ENCODE measurements at regions not wholly inside any gene's neighbourhood (a gene's known extent, or its start where the extent isn't known, plus 50 kb on each side); places are given as distances from the start of the nearest gene placed in this dataset.
"Not testable (repeated sequence)": the region's sequence is repeated elsewhere in the genome, so short reads cannot be mapped to it uniquely, and the experiment has no call there.

DNA sequence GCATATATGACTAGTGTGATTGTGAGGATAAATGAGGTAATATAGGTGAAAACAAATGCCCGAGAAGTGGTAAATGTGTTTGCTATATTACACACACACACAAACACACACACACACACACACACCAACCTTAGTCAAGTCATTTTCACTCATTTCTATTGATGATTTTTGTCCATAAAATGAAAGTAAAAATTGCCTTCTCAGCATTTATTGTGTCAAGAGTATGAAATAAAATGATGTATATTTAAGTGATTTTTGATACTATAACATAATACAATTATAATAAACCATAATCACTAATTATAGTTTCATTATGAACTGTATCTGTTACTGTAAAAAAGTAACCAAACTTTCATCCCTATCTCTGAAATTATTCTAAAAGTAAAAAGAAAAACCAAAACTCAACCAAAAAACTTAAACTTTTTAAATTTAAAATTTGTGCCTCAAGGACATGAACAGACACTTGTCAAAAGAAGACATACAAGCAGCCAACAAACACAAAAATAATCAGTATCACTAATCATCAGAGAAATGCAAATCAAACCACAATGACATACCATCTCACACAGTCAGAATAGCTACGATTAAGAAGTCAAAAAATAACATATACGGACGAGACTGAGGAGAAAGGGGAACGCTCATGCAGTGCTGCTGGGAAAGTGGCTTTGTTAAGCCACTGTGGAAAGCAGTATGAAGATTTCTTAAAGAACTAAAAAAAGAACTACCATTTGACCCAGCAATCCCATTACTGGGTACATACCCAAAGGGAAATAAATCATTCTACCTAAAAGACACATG is 601.0 kb downstream of the TMA16 start:
- DNase-seq (ENCODE audit: low spot score) = no peak
- TF ChIP-seq, protein P1, sequence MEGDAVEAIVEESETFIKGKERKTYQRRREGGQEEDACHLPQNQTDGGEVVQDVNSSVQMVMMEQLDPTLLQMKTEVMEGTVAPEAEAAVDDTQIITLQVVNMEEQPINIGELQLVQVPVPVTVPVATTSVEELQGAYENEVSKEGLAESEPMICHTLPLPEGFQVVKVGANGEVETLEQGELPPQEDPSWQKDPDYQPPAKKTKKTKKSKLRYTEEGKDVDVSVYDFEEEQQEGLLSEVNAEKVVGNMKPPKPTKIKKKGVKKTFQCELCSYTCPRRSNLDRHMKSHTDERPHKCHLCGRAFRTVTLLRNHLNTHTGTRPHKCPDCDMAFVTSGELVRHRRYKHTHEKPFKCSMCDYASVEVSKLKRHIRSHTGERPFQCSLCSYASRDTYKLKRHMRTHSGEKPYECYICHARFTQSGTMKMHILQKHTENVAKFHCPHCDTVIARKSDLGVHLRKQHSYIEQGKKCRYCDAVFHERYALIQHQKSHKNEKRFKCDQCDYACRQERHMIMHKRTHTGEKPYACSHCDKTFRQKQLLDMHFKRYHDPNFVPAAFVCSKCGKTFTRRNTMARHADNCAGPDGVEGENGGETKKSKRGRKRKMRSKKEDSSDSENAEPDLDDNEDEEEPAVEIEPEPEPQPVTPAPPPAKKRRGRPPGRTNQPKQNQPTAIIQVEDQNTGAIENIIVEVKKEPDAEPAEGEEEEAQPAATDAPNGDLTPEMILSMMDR (IDR thresholded peaks at IDR 0.05) = no peak
- H3K36me3 ChIP-seq = no peaks in the 10 kb centered on the region
- no peaks in the 10 kb centered on the region for H3K4me1 ChIP-seq
- H3K9me3 ChIP-seq = no peaks in the 10 kb centered on the region
- H3K4me3 ChIP-seq = no peak overlapping the region
- no peak overlapping the region for H3K27ac ChIP-seq
- no peaks in the 10 kb centered on the region for H3K27me3 ChIP-seq

DNA sequence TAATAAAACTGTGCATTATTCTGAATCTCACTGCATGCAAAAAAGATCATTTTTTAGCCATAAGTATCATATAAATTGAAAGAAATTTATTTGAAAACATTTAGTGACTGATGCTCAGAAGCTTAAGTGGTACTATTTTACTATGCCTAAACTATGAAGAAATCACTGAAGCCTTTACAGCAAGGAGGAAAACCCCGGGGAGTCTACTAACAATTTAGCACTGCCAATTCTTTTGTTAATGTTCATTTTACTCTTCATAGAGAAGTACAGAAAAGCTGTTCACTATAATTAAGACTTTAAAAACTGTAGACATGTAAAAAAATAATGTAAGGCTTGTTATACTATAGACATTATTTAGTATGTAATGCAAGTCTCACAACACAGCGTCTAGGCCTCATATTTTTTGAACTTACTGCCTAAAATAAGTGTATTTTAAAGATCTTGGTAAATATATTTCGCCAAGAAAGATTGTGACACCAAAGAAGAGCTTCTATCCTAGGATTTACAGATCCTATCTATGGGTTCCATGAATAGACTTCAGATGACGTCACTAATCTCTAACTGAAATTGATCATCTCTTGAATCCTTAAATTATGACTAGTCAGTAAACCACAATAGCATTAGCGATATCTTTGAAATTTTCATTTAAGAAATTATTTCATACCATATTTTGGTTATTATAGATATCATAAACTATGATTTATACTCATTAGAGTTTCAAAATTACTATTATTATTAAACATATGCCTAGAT is 602.5 kb downstream of the TMA16 start:
- no peak overlapping the region for H3K4me3 ChIP-seq
- DNase-seq (ENCODE audit: low spot score) = no peak
- H3K27me3 ChIP-seq = no peaks in the 10 kb centered on the region
- no peaks in the 10 kb centered on the region for H3K36me3 ChIP-seq
- H3K9me3 ChIP-seq = no peaks in the 10 kb centered on the region
- H3K4me1 ChIP-seq = no peaks in the 10 kb centered on the region
- TF ChIP-seq, protein P1 (IDR thresholded peaks at IDR 0.05) = no peak
- H3K27ac ChIP-seq = no peak overlapping the region

DNA sequence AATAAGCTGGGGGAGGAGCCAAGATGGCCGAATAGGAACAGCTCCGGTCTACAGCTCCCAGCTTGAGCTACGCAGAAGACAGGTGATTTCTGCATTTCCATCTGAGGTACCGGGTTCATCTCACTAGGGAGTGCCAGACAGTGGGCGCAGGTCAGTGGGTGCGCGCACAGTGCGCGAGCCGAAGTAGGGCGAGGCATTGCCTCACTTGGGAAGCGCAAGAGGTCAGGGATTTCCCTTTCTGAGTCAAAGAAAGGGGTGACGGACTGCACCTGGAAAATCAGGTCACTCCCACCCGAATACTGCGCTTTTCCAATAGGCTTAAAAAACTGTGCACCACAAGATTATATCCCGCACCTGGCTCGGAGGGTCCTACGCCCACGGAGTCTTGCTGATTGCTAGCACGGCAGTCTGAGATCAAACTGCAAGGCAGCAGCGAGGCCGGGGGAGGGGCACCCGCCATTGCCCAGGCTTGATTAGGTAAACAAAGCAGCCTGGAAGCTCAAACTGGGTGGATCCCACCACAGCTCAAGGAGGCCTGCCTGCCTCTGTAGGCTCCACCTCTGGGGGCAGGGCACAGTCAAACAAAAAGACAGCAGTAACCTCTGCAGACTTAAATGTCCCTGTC is 606.4 kb downstream of the TMA16 start:
- not testable (repeated sequence) for H3K9me3 ChIP-seq; DNase-seq (ENCODE audit: low spot score); H3K4me1 ChIP-seq; H3K36me3 ChIP-seq; H3K27me3 ChIP-seq; H3K27ac ChIP-seq; H3K4me3 ChIP-seq

DNA sequence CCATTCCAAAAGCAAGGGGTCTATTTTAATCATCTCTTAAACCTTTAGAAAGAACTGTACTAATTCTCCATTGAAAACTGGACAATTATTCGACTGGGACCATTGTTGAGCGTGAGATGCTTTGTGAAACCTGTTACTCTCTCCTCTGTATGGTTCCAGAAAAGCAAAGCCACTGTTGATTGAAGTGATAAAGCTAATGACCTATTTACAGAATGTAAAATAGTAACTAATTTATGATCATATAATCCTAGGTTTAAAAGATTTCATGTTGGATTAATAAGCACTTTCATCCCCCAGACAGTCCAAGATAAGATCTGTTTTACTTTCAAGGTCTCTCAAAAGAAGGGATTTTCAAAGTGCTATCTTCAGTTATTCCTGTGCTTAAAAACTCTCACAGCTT is 614.5 kb downstream of the TMA16 start:
- Histone ChIP-seq H3K36me3 (no peaks in the 10 kb centered on the region), H3K27me3 (no peaks in the 10 kb centered on the region), H3K27ac (no peak overlapping the region), H3K4me1 (no peaks in the 10 kb centered on the region), H3K4me3 (no peak overlapping the region), H3K9me3 (no peaks in the 10 kb centered on the region)
- no peak for DNase-seq (ENCODE audit: low spot score)
- TF ChIP-seq, protein P1 (IDR thresholded peaks at IDR 0.05) = no peak

DNA sequence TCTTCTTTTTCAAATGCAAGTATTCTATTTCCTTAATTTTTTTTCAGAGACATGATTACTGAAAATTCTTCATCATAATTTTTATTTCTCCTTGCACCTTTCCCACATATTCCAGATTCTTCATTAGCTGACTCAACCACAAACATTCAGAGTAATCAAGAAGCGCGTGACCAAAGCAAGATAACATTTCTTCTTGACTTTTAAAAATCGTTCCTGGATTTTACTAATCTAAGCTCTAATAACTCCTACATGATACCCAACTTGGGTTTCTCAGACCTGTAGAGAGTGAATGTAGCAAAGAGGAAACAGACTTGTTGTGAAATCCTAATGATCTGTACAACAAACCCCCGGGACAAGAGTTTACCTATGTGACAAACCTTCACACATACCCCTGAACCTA is 615.0 kb downstream of the TMA16 start:
- H3K9me3 ChIP-seq = no peaks in the 10 kb centered on the region
- H3K36me3 ChIP-seq = no peaks in the 10 kb centered on the region
- H3K27me3 ChIP-seq = no peaks in the 10 kb centered on the region
- H3K4me3 ChIP-seq = no peak overlapping the region
- H3K27ac ChIP-seq = no peak overlapping the region
- H3K4me1 ChIP-seq = no peaks in the 10 kb centered on the region
- no peak for DNase-seq (ENCODE audit: low spot score)
- TF ChIP-seq, protein P1 (IDR thresholded peaks at IDR 0.05) = no peak

DNA sequence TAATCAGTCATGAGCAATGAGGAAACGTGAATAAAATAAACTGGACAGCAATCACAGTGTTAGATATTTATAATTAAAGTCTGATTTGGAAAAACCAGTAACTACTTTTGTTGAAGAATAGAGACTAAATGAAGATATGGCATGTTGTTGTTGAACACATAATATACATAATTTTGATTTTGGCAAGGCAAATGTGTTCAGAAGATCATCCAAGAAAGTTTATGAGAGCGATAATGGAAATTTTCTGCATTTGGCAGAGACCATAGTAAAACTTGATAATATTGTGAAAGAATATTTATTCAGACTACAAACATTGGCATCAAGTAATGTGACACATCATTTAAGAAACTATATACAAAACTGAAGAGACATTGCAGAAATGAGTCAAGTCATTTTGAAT is 620.7 kb downstream of the TMA16 start:
- no peak overlapping the region for H3K27ac ChIP-seq
- H3K36me3 ChIP-seq = no peaks in the 10 kb centered on the region
- H3K4me3 ChIP-seq = no peak overlapping the region
- no peak for DNase-seq (ENCODE audit: low spot score)
- no peaks in the 10 kb centered on the region for H3K9me3 ChIP-seq
- TF ChIP-seq, protein P1 (IDR thresholded peaks at IDR 0.05) = no peak
- H3K4me1 ChIP-seq = no peaks in the 10 kb centered on the region
- no peaks in the 10 kb centered on the region for H3K27me3 ChIP-seq

All from right atrium auricular region (tissue), 2 donors.